Iris pigment epithelial cell (primary cell): ENCODE measurements at regions not wholly inside any gene's neighbourhood (a gene's known extent, or its start where the extent isn't known, plus 50 kb on each side); places are given as distances from the start of the nearest gene placed in this dataset.

ENCODE experiments used
- DNase-seq: peaks from one replicate; pipeline ENCODE4 v3.0.0-alpha.2; 2011; ENCODE audit warnings: low read depth

GRCh38 chr10:44056206-44056605 lies 328.7 kb downstream of the CXCL12 start:
- no peak for DNase-seq

- no peak for DNase-seq
These were observed 330.9 kb downstream of the CXCL12 start for GRCh38 chr10:44054046-44054445.

- no peak for DNase-seq
These were observed 331.5 kb downstream of the CXCL12 start for GRCh38 chr10:44053391-44053790.

GRCh38 chr10:44051584-44052385 lies 333.1 kb downstream of the CXCL12 start:
- DNase-seq, result peak; percentile 63

GRCh38 chr10:44051091-44051490 lies 333.8 kb downstream of the CXCL12 start:
- no peak for DNase-seq

DNA sequence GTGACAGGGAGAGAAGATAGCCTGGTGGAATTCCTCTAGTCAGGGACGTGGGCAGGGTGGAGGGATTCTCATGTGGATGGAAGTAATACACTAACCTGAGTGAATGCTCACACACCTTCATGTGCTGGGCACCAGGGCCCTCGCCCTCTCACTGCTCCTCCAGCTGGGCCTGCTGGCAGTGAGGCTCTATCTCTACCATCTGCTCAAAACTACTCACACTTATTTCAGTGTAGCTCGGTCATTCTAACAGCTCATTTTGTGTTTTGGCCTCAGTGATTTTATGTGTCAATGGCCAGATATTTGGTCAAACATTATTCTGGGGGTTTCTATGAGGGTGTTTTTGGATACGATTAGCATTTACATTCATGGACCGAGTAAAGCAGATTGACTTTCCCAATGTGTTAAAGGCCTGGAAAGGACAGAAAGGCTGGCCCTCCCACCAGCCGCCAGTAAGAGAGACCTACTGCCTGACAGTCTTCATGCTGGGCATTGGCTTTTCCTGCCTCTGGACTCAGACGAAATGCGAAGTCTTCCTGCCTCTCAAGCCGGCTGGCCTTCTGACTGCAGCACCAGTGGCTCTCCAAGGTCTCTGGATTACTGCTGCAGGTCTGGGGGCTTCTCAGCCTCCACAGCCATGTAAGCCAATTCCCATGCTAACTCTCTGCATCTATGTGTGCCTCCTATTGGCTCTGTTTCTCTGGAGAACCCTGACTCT lies 335.4 kb downstream of the CXCL12 start:
- no peak for DNase-seq

DNA sequence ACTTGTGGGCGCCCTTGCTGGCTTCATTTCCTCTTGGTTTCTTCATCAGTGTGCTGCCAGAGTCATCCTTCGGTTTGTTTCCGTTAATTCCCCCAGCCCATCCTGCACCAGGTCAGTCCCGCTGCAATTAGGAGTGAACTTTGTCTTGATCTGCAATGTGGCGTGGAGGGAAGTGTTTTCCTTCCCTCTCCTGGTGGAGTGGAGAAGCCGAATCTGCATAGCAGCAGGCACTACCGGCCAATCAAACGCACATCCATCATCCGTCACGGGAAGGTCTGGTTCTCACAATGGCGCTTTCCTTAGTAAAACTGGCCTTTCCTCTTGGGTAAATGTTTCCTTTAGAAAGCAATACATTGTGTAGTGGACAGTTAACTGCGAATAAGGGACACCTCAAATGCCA lies 337.5 kb downstream of the CXCL12 start:
- DNase-seq, result no peak

DNA sequence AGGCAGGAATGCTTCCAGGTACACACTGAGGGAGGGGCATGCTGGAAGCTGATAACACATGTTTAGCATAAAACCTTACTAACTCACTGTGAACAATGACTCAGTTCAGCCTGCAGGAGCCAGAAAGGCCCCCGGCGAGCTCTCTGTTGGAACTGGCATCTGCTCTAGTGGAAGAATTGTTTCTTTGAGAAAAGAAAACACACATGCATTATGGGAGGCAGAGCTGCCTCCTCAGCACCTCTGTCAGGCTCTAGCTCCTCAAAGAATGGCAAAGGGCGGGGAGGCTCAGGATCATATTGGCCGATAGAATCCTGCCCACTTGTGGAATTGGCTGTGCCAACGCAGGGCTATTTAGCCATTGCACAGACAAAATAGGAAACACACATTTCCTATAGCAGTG lies 338.3 kb downstream of the CXCL12 start:
- peak; percentile 36 for DNase-seq

- DNase-seq, result no peak
These were observed 339.9 kb downstream of the CXCL12 start for GRCh38 chr10:44045020-44045419.

DNA sequence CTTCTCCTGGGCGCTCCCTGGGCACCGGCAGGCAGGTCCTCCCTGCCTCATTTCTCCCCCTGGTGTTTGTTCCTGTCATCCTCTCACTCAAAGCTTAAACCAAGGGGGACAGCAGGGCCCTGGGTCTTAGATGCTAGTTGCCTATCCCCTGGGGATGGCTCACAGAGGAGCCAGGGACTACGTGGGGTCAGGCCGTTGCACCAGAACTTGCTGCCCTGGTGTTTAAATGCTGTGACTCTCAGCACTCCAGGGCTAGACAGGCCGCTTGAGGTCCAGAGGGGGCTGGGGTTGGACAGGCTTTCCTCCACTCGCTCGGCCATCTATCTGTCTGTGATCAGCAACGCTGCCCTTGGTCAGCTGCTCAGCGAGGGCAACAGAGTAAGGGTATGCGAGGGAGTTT lies 340.3 kb downstream of the CXCL12 start:
- no peak for DNase-seq

GRCh38 chr10:44043646-44044375 lies 341.1 kb downstream of the CXCL12 start:
- no peak for DNase-seq

- no peak for DNase-seq
These were observed 341.8 kb downstream of the CXCL12 start for GRCh38 chr10:44042926-44043602.

GRCh38 chr10:44042075-44042770 lies 342.7 kb downstream of the CXCL12 start:
- no peak for DNase-seq

- no peak for DNase-seq
These were observed 345.3 kb downstream of the CXCL12 start for GRCh38 chr10:44039599-44039998.

GRCh38 chr10:44036425-44036824 lies 348.5 kb downstream of the CXCL12 start:
- DNase-seq, result no peak

DNA sequence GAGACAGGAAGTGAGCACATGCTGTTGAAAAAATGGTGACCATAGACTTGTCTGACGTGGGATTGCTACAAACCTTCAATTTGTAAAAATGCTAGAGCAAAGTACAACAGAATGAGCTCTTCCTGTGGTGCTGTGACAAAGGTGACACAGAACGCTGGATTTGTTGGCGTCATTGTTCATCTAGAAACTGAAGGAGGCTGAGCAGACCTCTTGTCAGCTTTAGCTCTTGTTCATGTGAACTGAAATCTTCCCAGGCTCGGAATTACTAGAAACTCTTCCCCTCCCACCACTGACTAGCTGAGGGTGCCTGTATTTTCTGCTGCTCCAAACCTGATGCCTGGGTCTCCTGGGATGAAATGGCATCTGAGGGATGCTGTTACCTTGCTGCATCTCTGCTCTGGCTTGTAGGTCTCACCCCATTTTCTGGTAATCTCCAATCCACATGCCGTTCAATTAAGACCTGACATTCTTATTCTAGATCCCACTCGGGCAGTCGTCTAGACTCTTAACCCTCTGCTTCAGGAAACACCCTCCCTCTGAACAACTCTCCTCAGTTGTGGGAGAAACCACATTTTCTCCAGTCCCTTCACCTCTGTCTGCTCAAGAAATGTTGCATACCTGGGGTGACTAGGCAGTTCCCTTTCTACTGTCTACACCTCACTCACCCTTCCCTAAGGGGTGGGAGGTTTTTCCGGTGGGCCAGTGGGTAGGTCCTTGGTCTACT lies 349.3 kb downstream of the CXCL12 start:
- no peak for DNase-seq

GRCh38 chr10:44034946-44035345 lies 350.0 kb downstream of the CXCL12 start:
- no peak for DNase-seq

GRCh38 chr10:44033008-44033407 lies 351.9 kb downstream of the CXCL12 start:
- DNase-seq, result peak; percentile 12

GRCh38 chr10:44032216-44032615 lies 352.7 kb downstream of the CXCL12 start:
- no peak for DNase-seq

DNA sequence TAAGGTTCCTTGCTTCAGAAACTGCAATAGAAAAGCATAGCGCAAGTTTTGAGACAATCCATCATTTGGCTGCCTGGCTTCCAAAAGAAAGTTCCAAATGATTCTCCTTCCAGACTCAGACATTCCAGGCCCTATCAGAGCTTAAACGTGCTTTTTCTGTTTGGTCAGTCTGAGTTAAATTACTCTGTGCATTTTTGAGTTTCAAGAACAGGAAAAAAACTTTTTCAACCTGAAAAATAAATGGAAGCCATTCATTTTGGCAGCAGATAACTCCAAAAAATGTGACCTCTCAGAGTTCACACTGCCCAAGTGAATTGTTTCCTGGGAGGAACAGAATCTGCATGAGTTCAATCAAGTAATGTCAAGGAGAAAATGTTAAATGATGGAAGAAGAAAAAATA lies 354.2 kb downstream of the CXCL12 start:
- no peak for DNase-seq

DNA sequence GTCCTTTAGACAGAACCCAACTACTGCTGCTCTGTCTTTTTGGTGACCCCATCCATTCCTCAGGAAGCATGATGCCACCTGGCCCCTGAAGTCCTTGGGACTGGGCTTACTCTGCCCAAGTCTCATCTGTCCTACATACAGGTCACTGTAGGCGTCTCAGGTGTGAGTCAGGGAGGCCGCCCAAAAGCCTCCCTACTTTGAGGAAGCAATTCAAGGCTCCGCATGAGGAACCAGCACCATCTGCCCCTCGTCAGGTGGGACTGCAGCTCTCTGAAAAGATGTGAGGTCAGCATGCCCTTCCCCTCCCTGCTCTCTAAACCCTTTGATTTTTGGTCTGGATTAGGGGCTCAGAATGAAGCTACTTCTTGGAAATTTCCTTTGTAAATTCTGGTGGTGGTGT lies 354.8 kb downstream of the CXCL12 start:
- no peak for DNase-seq
